KMS-11 (cell line): ENCODE measurements at regions not wholly inside any gene's neighbourhood (a gene's known extent, or its start where the extent isn't known, plus 50 kb on each side); places are given as distances from the start of the nearest gene placed in this dataset.

Experiments used
- H2AFZ ChIP-seq: fragments of 200-600 bp; sonication (generic); 2 replicates; pipeline ENCODE4 v1.6.1; 2016; ENCODE audit warnings: antibody characterized with exemption, mixed run types, low read depth
- H3K27ac ChIP-seq: fragments of 200-600 bp; sonication (generic); 2 replicates; pipeline ENCODE4 v1.6.1; 2016; ENCODE audit warnings: mild to moderate bottlenecking, mixed run types
- H3K27me3 ChIP-seq: fragments of 200-600 bp; sonication (generic); 2 replicates; pipeline ENCODE4 v1.6.1; 2017; ENCODE audit warnings: mild to moderate bottlenecking, low read depth, mixed run types, moderate library complexity; ENCODE audit not compliant: insufficient read depth
- H3K36me3 ChIP-seq: fragments of 200-600 bp; sonication (generic); 2 replicates; pipeline ENCODE4 v1.6.1; 2017; ENCODE audit warnings: mild to moderate bottlenecking, mixed run types; ENCODE audit not compliant: insufficient read depth
- H3K4me1 ChIP-seq: fragments of 200-600 bp; sonication (generic); 2 replicates; pipeline ENCODE4 v1.6.1; 2016; ENCODE audit warnings: mild to moderate bottlenecking, low read depth, mixed run types; ENCODE audit not compliant: poor library complexity, severe bottlenecking
- H3K4me2 ChIP-seq: fragments of 200-600 bp; sonication (generic); 2 replicates; pipeline ENCODE4 v1.7.0; 2016; ENCODE audit warnings: mild to moderate bottlenecking, mixed run types
- H3K4me3 ChIP-seq: fragments of 200-600 bp; sonication (generic); IDR thresholded peaks from 2 replicates; pipeline ENCODE4 v1.6.1; 2017; ENCODE audit warnings: low read depth, low read length, mixed read lengths; ENCODE audit not compliant: insufficient read depth
- H3K79me2 ChIP-seq: fragments of 200-600 bp; sonication (generic); 2 replicates; pipeline ENCODE4 v1.6.1; 2016; ENCODE audit warnings: low read depth, mixed run types; ENCODE audit not compliant: insufficient read depth
- H3K9ac ChIP-seq: fragments of 200-600 bp; sonication (generic); 2 replicates; pipeline ENCODE4 v1.6.1; 2016; ENCODE audit warnings: mild to moderate bottlenecking, mixed run types
- H4K20me1 ChIP-seq: fragments of 200-600 bp; sonication (generic); 2 replicates; pipeline ENCODE4 v1.6.1; 2016; ENCODE audit warnings: mild to moderate bottlenecking, mixed run types; ENCODE audit not compliant: insufficient read depth
- CTCF ChIP-seq: fragments of 200-600 bp; sonication (generic); conservative IDR thresholded peaks from 2 replicates; pipeline ENCODE4 v1.6.1; 2017; ENCODE audit warnings: low read depth, mild to moderate bottlenecking, antibody characterized with exemption, low read length, moderate library complexity, mixed read lengths

GRCh38 chr4:166277853-166278252 is 404.8 kb downstream of the TLL1 start:
- Histone ChIP-seq H3K79me2 (no peaks in the 10 kb centered on the region), H3K36me3 (no peaks in the 10 kb centered on the region)
- no peak for TF ChIP-seq CTCF

GRCh38 chr4:166279261-166279660 is 406.2 kb downstream of the TLL1 start:
- no peak for TF ChIP-seq CTCF
- no peak overlapping the region for H3K4me3 ChIP-seq
- H2AFZ ChIP-seq = no peak overlapping the region
- no peaks in the 10 kb centered on the region for H3K36me3 ChIP-seq
- H3K9ac ChIP-seq = no peak overlapping the region
- no peak overlapping the region for H3K4me2 ChIP-seq
- no peaks in the 10 kb centered on the region for H3K79me2 ChIP-seq
- no peak overlapping the region for H3K27ac ChIP-seq
- H3K4me1 ChIP-seq = peaks cover 5% of the 10 kb centered on the region
- no peaks in the 10 kb centered on the region for H4K20me1 ChIP-seq
- no peaks in the 10 kb centered on the region for H3K27me3 ChIP-seq

More at GRCh38 chr4:166277853-166278252, 404.8 kb downstream of the TLL1 start:
- Histone ChIP-seq H3K4me2 (no peak overlapping the region), H4K20me1 (no peaks in the 10 kb centered on the region), H3K4me3 (no peak overlapping the region), H3K4me1 (peaks cover 5% of the 10 kb centered on the region), H2AFZ (no peak overlapping the region), H3K27me3 (no peaks in the 10 kb centered on the region), H3K27ac (no peak overlapping the region), H3K9ac (no peak overlapping the region)

GRCh38 chr4:166280642-166281041 is 407.6 kb downstream of the TLL1 start:
- H3K27me3 ChIP-seq = no peaks in the 10 kb centered on the region
- no peaks in the 10 kb centered on the region for H4K20me1 ChIP-seq
- no peak overlapping the region for H3K4me2 ChIP-seq
- H2AFZ ChIP-seq = no peak overlapping the region
- H3K36me3 ChIP-seq = no peaks in the 10 kb centered on the region
- no peak overlapping the region for H3K27ac ChIP-seq
- H3K4me3 ChIP-seq = no peak overlapping the region
- H3K4me1 ChIP-seq = peaks cover 5% of the 10 kb centered on the region
- no peak overlapping the region for H3K9ac ChIP-seq
- no peak for TF ChIP-seq CTCF
- no peaks in the 10 kb centered on the region for H3K79me2 ChIP-seq

GRCh38 chr4:166282081-166282770 is 409.2 kb downstream of the TLL1 start:
- Histone ChIP-seq H3K27ac (no peak overlapping the region), H2AFZ (no peak overlapping the region), H3K27me3 (no peaks in the 10 kb centered on the region), H3K4me2 (no peak overlapping the region), H3K36me3 (no peaks in the 10 kb centered on the region), H3K79me2 (no peaks in the 10 kb centered on the region), H3K9ac (no peak overlapping the region), H3K4me1 (peaks cover 5% of the 10 kb centered on the region), H3K4me3 (no peak overlapping the region), H4K20me1 (no peaks in the 10 kb centered on the region)
- TF ChIP-seq CTCF = no peak
